Gastrocnemius medialis (tissue), 4 donors: ENCODE measurements at regions not wholly inside any gene's neighbourhood (a gene's known extent, or its start where the extent isn't known, plus 50 kb on each side); places are given as distances from the start of the nearest gene placed in this dataset.
A peak's percentile ranks its signal among the peaks of the same experiment; 100 is the strongest.

Source experiments
- ATAC-seq, 2 donors: fragments of 150-250 bp; one replicate each; pipeline ENCODE4 v1.9.1; 2016
- DNase-seq, 2 donors: peaks; one replicate each; pipeline ENCODE4 v3.0.0-alpha.2; 2019
- H3K27ac ChIP-seq, 4 donors: fragments of 200-600 bp; sonication (generic); 1 replicate in 1 of 4; 2 replicates in 3 of 4; pipeline ENCODE4 v1.5.1; 2016 to 2018; ENCODE audit warnings: mild to moderate bottlenecking in 2 of 4, moderate library complexity in 1 of 4
- H3K27me3 ChIP-seq, 3 donors: fragments of 200-600 bp; sonication (generic) in 2 of 3; 1 replicate in 1 of 3; 2 replicates in 2 of 3; pipeline versions ENCODE4 v1.5.1 to v1.6.0; 2016 to 2019; ENCODE audit warnings: mild to moderate bottlenecking in 1 of 3, moderate library complexity in 1 of 3
- H3K36me3 ChIP-seq, 2 donors: fragments of 200-600 bp; sonication (generic) in 1 of 2; one replicate each; pipeline ENCODE4 v1.5.1; 2017 to 2018
- H3K4me1 ChIP-seq, 2 donors: fragments of 200-600 bp; sonication (generic) in 1 of 2; one replicate each; pipeline ENCODE4 v1.5.1; 2016 to 2017; ENCODE audit warnings: mild to moderate bottlenecking in 2 of 2
- H3K4me3 ChIP-seq, 4 donors: fragments of 200-600 bp; sonication (generic) in 3 of 4; 1 replicate in 1 of 4; 2 replicates in 3 of 4; pipeline ENCODE4 v1.5.1; 2016 to 2019; ENCODE audit warnings: mild to moderate bottlenecking in 2 of 4
- H3K9me3 ChIP-seq, 3 donors: fragments of 200-600 bp; sonication (generic) in 2 of 3; 1 replicate in 1 of 3; 2 replicates in 2 of 3; pipeline ENCODE4 v1.5.1; 2016 to 2019
- CTCF ChIP-seq, 5 experiments: fragments of 450-650 bp in 3 of 5; fragments of 200-600 bp in 2 of 5; sonication (generic) in 2 of 5; IDR thresholded peaks in 4 of 5; conservative IDR thresholded peaks in 1 of 5; 1 replicate in 4 of 5; 2 replicates in 1 of 5; pipeline ENCODE4 v1.5.1; 2016 to 2019; ENCODE audit warnings: antibody characterized with exemption in 5 of 5, mild to moderate bottlenecking in 3 of 5, moderate library complexity in 3 of 5
- POLR2A ChIP-seq, 2 donors: fragments of 450-650 bp; IDR thresholded peaks; one replicate each; pipeline ENCODE4 v1.6.1; 2017; ENCODE audit warnings: antibody characterized with exemption in 2 of 2, mild to moderate bottlenecking in 2 of 2, moderate library complexity in 2 of 2
- in situ Hi-C, 4 donors: fragments of 200-750 bp; cut with MboI; loops; one replicate each; pipeline versions ENCODE4 v1.15.0 to v1.8.0; 2017; ENCODE audit warnings: low sequenced_read_pairs in 4 of 4
- intact Hi-C: fragments of 100-400 bp; cut with DNase I; formaldehyde crosslinking; loops from one replicate; pipeline ENCODE4 v1.15.1; 2023; ENCODE audit warnings: low total_unique reads

- Histone ChIP-seq H3K9me3 (no peaks in the 10 kb centered on the region), H3K4me1 (no peaks in the 10 kb centered on the region), H3K27ac (no peak overlapping the region), H3K4me3 (no peak overlapping the region), H3K36me3 (no peaks in the 10 kb centered on the region), H3K27me3 (no peaks in the 10 kb centered on the region)
- ATAC-seq (peak in 1 of 2 donors; percentile 88), DNase-seq (peak in 1 of 2 donors; percentile 6)
- in situ Hi-C loops: no loop called here
- intact Hi-C loops: no loop called here
- TF ChIP-seq POLR2A (IDR thresholded peaks at IDR 0.05) (no peak), CTCF (IDR thresholded peaks at IDR 0.05 in 4 of 5, conservative IDR thresholded peaks at IDR 0.05 in 1 of 5) (no peak)
These were observed 81.3 kb upstream of the RGS4 start for GRCh38 chr1:162987866-162988265.

GRCh38 chr1:162985816-162986435 lies 83.2 kb upstream of the RGS4 start:
- intact Hi-C loops: no loop called here
- ATAC-seq (no peak), DNase-seq (no peak)
- TF ChIP-seq POLR2A (IDR thresholded peaks at IDR 0.05) (no peak), CTCF (IDR thresholded peaks at IDR 0.05 in 4 of 5, conservative IDR thresholded peaks at IDR 0.05 in 1 of 5) (no peak)
- in situ Hi-C loops: no loop called here
- Histone ChIP-seq H3K4me1 (no peaks in the 10 kb centered on the region), H3K27ac (no peak overlapping the region), H3K36me3 (no peaks in the 10 kb centered on the region), H3K27me3 (no peaks in the 10 kb centered on the region), H3K4me3 (no peak overlapping the region), H3K9me3 (no peaks in the 10 kb centered on the region)

GRCh38 chr1:162984699-162985098 lies 84.5 kb upstream of the RGS4 start:
- Histone ChIP-seq H3K36me3 (no peaks in the 10 kb centered on the region), H3K27ac (no peak overlapping the region), H3K27me3 (no peaks in the 10 kb centered on the region), H3K9me3 (no peaks in the 10 kb centered on the region), H3K4me1 (no peaks in the 10 kb centered on the region), H3K4me3 (no peak overlapping the region)
- TF ChIP-seq CTCF (IDR thresholded peaks at IDR 0.05 in 4 of 5, conservative IDR thresholded peaks at IDR 0.05 in 1 of 5) (no peak), POLR2A (IDR thresholded peaks at IDR 0.05) (no peak)
- ATAC-seq (no peak), DNase-seq (no peak)
- in situ Hi-C loops: no loop called here
- intact Hi-C loops: no loop called here

GRCh38 chr1:162983671-162984425 lies 85.3 kb upstream of the RGS4 start:
- Histone ChIP-seq H3K9me3 (no peaks in the 10 kb centered on the region), H3K27ac (no peak overlapping the region), H3K36me3 (no peaks in the 10 kb centered on the region), H3K27me3 (no peaks in the 10 kb centered on the region), H3K4me1 (no peaks in the 10 kb centered on the region), H3K4me3 (no peak overlapping the region)
- TF ChIP-seq CTCF (IDR thresholded peaks at IDR 0.05 in 4 of 5, conservative IDR thresholded peaks at IDR 0.05 in 1 of 5) (no peak), POLR2A (IDR thresholded peaks at IDR 0.05) (no peak)
- DNase-seq: no peak
- in situ Hi-C loops: no loop called here
- intact Hi-C loops: no loop called here
- ATAC-seq: no peak
